CD4-positive, alpha-beta T cell treated with Interleukin-10 for 1 hour (primary cell): ENCODE measurements at regions not wholly inside any gene's neighbourhood (a gene's known extent, or its start where the extent isn't known, plus 50 kb on each side); places are given as distances from the start of the nearest gene placed in this dataset.

ENCODE experiments used
- DNase-seq: peaks from one replicate; pipeline ENCODE4 v3.0.0-alpha.2; 2020

DNA sequence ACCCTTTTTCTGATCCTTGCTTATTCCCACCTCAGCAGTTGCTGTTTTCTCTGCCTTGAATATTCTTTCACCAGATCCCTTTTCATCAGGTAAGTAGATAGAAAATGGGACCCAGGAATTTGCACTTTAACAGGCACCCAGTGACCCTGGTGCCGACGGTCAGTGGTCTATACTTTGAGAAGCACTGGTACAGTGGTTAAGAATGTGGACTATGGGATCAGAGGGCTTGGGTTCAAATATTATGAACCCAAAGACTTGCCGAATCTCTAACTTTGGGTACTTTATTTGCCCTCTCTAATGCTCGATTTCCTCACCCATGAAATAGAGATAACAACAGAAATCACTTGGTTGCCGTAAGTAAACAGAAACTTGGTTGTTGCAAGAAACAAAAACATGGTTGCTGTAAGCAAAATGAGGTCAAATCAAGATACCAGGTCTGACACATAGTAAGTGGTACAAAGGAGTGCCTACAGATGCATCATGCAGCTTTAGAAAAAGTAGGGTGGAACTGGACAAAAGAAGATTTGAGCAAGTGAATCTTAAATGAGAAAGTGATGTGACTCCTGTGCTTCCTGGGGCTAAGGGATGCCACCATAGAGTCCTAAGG is 69.5 kb upstream of the GLS start:
- no peak for DNase-seq

DNA sequence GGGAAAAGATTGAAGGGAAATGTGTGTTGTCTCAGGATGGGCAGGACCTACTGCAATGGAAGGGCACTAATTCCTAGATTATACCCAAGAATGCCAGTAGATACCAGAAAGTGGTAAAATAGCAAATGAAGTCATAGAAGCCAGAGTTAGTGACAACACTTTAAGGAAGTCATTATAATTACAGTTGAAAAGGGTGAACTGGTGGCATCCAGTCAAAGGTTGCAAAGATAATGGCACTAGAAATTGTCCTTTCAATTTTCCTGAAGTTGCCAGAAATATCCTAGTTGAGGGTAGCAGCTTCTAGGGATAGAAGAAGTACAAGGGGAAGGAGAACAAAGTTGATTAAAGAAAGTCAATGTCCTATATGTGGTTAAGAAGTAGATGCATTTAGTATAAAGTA is 68.8 kb upstream of the GLS start:
- DNase-seq, result no peak

DNA sequence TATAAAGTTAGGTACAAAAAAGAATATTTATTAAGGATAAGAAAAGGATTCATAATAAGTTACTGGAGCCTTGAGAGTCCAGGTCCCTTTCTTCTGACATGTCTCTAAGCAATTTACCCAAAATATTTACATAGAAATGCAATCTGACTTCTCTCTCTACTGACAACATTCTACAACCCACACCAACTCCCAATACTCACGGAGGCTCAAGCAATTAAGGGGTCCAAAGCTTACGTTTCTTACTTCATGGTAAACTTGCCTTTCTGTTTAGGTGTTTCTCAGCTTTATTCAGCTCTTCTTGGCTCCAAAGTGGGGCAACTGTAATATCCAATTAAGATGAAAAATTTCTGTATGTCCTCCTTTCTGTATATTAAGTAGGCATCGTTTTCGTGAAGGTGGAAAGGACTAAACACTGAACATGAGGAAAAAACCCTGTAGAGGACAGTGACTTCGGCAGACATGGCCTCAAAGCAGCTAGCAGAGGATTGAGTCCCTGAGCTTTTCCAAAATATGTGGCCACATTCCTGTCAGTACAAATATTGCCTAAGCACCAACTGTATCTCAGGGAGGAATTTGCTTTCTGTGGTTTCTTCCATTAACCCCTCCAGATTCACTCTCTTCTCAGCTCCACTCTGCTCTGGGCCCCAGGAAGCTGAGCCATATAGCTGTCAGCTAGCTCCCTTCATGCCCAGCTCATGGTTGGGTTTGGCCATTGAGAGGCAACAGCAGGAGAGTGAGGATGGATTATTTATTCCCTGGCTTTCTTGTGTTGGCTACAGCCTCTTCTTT is 67.9 kb upstream of the GLS start:
- DNase-seq, result no peak

DNA sequence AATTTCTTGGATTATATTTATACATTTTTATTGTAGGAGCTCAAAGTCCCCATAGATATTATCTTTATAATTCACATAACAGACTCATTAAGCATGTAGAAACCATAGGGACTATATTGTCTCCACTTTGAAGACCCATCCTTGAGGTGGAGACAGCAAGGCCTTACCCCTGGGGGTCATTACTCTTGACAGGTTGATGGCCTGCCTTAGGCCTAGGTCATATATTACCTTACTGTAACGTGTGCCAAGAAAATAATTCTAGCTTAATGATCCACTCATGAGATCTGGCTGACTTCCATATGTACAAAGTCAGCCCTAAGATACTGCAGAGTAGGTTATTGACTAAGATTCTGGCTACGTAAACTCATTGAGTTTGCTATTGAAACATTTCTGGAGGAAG is 65.4 kb upstream of the GLS start:
- DNase-seq, result no peak

DNA sequence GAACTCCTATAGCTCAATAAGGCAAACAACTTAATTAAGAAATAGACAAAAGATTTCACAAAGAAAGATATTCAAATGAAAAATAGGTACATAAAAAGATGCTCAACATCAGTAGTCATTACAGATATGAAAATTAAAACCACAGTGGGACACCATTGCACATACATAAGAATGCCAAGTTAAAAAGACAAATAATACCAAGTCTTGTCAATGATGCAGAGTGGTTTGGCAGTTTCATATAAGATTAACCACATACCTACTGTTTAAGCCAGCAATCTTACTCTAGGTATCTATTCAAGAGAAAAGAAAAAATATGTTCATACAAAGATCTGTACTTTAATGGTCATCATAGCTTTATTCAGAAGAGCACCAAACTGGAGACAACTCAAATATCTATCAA is 63.5 kb upstream of the GLS start:
- DNase-seq, result no peak

DNA sequence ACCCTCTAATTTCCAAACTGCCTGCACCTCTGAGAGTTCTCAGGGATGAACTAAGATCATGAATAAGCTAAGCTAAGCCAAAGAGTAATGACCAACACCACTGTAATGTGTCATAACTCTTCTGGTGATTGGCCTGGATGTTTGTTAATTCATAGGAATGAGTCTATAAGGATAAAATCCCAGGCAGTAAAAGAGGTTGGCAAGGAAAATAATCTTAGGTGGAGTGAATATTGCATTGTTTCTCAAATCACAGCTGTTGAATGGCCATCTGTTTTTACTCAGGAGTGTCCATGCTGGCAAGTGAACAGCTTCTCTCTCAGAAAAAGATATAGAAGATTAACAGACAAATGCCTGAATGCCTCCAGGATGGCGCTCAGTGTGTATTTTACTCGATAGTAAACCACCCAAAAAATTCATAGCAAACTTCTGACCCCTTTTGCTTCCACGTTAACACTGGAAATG is 60.8 kb upstream of the GLS start:
- no peak for DNase-seq

DNA sequence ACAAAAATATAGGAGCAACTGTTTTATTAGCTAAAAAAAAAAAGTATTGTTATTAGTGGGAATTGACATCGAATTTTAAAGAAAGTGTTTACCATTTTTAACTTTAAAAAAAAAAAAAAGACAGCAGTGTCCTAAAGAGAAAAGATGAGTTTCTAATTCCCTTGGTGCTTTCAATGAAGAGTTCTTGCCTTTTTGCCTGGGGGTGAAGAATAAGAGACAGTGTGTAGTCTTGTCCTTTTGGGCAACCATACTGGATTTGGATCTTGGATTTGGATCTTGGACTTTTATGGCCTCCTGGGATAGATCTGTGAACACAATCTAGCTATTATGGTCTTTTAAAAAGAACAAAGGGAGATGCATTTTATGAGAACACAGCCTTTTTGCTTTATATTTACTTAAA is 60.2 kb upstream of the GLS start:
- DNase-seq, result no peak

DNA sequence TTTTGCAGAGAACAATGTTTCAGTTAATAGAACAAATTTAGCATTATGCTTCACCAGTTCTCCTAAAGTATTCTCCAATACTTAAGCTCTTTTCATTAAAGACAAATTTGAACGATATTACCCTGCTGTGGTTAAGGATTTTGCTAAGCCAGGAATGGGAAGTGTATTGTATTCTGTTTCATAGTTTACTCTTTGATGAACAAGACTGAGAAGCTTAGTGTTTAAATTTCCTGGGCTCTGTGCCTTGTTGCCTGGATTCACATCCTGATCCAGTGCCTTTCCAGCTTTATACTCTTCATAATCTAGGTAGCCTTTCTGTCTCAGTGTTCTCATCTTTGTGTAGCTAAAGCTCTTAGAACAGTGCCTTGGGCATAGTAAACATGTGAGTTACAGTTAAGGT is 58.6 kb upstream of the GLS start:
- DNase-seq, result no peak

DNA sequence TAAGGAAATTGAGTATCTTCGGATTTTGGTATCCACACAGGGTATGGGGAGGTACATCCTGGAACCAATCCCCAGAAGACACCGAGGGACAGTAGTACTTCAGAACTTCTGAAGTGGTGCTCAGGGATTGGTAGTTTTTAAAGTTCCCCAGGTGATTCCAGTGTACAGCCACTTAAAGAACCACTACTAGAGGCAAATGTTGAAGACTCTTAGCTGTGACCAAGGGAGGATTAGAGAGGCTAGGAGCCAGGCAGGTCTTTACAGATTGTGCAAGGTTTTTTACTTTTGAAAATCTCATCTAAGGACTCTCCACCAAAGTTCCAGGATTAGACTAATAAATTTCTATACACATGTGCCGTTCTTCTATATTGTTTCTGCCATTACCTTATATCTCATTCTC is 52.9 kb upstream of the GLS start:
- DNase-seq, result no peak

DNA sequence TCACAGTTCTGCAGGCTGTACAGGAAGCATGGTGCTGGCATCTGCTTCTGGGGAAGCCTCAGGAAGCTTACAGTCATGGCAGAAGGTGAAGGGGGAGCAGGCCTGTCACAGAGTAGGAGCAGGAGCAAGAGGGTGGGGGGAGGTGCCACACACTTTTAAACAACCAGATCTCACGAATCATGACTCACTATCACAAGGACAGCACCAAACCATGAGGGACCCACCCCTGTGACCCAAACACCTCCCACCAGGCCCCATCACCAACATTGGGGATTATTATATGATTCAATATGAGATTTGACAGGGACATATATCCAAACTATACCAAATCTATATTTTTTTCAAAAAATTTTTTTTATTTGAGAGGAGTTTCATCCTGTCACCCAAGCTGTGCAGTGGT is 51.0 kb upstream of the GLS start:
- no peak for DNase-seq
